Lower leg skin (tissue), 4 donors: ENCODE measurements at regions not wholly inside any gene's neighbourhood (a gene's known extent, or its start where the extent isn't known, plus 50 kb on each side); places are given as distances from the start of the nearest gene placed in this dataset.
"Not testable (repeated sequence)": the region's sequence is repeated elsewhere in the genome, so short reads cannot be mapped to it uniquely, and the experiment has no call there.

ENCODE experiments used
- DNase-seq, 2 donors: peaks; one replicate each; pipeline ENCODE4 v3.0.0-alpha.2; 2019; ENCODE audit warnings: low spot score in 2 of 2
- H3K4me3 ChIP-seq: fragments of 200-600 bp; sonication (generic); 2 replicates; pipeline ENCODE4 v1.5.1; 2017; ENCODE audit warnings: mild to moderate bottlenecking, low read depth; ENCODE audit not compliant: poor library complexity, severe bottlenecking
- CTCF ChIP-seq, 3 donors: fragments of 450-650 bp; IDR thresholded peaks; one replicate each; pipeline ENCODE4 v1.5.1; 2016; ENCODE audit warnings: antibody characterized with exemption in 3 of 3, mild to moderate bottlenecking in 3 of 3, moderate library complexity in 2 of 3
- POLR2A ChIP-seq, 2 donors: fragments of 450-650 bp; IDR thresholded peaks; one replicate each; pipeline ENCODE4 v1.6.1; 2016 to 2017; ENCODE audit warnings: antibody characterized with exemption in 2 of 2, mild to moderate bottlenecking in 1 of 2, moderate library complexity in 1 of 2
- WGBS, 2 donors: methylation state at CpG; one replicate each; pipeline ENCODE4 v1.1.5; 2018; 5-methylcytosine and 5-hydroxymethylcytosine counted together
- intact Hi-C: fragments of 100-400 bp; cut with DNase I; formaldehyde crosslinking; loops from one replicate; pipeline ENCODE4 v1.15.0; 2023; ENCODE audit warnings: low total_unique reads

DNA sequence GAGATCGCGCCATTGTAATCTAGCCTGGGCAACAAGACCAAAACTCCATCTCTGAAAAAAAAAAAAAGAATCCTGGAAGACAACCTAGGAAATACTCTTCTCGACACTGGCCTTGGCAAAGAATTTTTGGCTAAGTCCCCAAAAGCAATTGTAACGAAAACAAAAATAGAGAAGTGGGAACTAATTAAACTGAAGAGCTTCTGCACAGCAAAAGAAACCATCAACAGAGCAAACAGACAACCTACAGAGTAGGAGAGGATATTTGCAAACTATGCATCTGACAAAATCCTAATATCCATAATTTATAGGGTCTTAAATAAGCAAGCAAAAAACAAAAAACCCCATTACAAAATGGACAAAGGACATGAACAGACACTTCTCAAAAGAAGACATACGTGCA lies 76.5 kb upstream of the DUSP21 start:
- no peak overlapping the region for H3K4me3 ChIP-seq
- WGBS, 2 donors, result 54 to 76% methylated on average over 5 of the region's 5 CpGs
- DNase-seq, result no peak
- no peak for TF ChIP-seq CTCF (IDR thresholded peaks at IDR 0.05)
- no peak for TF ChIP-seq POLR2A (IDR thresholded peaks at IDR 0.05)
- intact Hi-C loops, result no loop called here

- intact Hi-C loops, result no loop called here
- DNase-seq, result no peak
- WGBS, 2 donors, result 41 to 51% methylated on average over 2 of the region's 2 CpGs
- no peak overlapping the region for H3K4me3 ChIP-seq
- TF ChIP-seq CTCF (IDR thresholded peaks at IDR 0.05), result no peak
- TF ChIP-seq POLR2A (IDR thresholded peaks at IDR 0.05), result no peak
Measured at GRCh38 chrX:44765556-44765955, 78.3 kb upstream of the DUSP21 start.

DNA sequence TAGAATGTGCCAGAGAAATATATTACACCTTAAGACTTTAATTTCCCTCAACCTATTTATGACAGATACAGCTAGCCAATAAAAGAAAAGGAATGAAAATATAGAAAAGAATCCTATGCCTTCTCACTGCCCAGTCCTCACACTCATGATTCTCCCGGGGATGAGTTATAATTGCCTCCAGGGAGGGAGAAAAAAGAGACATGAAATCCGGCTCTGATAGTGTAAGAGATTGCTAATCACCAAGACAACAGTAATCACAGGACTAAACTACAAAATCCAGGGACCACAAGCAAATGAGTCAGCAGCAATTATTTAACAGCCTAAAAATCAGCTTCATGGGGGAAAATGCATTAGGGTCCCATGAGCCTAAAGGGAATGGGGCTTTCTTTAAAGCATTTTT lies 95.9 kb upstream of the DUSP21 start:
- TF ChIP-seq POLR2A (IDR thresholded peaks at IDR 0.05) (no peak), CTCF (IDR thresholded peaks at IDR 0.05) (no peak)
- WGBS, 2 donors, result 0 to 10% methylated on average over 2 of the region's 2 CpGs
- intact Hi-C loops, result no loop called here
- DNase-seq, result no peak
- H3K4me3 ChIP-seq, result no peak overlapping the region

- TF ChIP-seq CTCF (IDR thresholded peaks at IDR 0.05) (no peak), POLR2A (IDR thresholded peaks at IDR 0.05) (no peak)
- no peak overlapping the region for H3K4me3 ChIP-seq
- no peak for DNase-seq
- WGBS, 2 donors, result 59 to 71% methylated on average over 2 of the region's 2 CpGs
- intact Hi-C loops, result no loop called here
Measured at GRCh38 chrX:44747317-44747716, 96.5 kb upstream of the DUSP21 start.

GRCh38 chrX:44744799-44745198 lies 99.0 kb upstream of the DUSP21 start:
- WGBS, 2 donors, result 44 to 50% methylated on average over 3 of the region's 3 CpGs
- no peak for DNase-seq
- TF ChIP-seq POLR2A (IDR thresholded peaks at IDR 0.05) (no peak), CTCF (IDR thresholded peaks at IDR 0.05) (no peak)
- no peak overlapping the region for H3K4me3 ChIP-seq
- intact Hi-C loops, result no loop called here

DNA sequence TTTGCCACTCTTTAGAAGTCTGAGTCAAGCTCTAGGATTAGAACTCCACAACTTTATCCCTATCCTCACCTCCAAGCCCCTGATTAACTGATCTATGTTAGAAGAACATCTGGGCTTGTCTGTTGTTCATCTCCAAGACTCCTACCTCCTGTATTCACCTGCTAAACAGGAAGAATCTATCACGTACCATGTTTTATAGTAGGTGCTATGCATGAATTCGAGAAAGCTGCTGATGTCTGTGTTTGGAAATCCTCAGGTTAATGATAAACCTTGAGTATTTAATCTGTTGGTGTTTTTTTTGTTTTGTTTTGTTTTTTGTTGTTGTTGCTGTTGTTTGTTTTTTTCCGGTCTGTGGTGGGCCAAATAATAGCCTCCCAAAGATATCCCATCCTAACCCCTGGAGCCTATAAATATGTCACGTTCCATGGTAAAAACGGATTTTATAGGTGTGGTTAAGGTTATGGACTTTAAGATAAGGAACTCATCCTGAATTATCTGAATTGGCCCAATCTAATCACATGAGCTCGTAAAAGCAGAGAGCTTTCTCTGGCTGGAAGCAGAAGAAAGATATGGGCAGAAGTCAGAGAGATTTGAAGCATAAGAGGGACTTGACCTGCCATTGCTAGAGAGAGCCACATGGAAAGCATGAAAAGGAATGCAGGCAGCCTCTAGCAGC lies 101.2 kb upstream of the DUSP21 start:
- no peak overlapping the region for H3K4me3 ChIP-seq
- no peak for DNase-seq
- TF ChIP-seq POLR2A (IDR thresholded peaks at IDR 0.05) (no peak), CTCF (IDR thresholded peaks at IDR 0.05) (no peak)
- WGBS, 2 donors, result 66 to 70% methylated on average over 6 of the region's 6 CpGs
- intact Hi-C loops, result no loop called here

DNA sequence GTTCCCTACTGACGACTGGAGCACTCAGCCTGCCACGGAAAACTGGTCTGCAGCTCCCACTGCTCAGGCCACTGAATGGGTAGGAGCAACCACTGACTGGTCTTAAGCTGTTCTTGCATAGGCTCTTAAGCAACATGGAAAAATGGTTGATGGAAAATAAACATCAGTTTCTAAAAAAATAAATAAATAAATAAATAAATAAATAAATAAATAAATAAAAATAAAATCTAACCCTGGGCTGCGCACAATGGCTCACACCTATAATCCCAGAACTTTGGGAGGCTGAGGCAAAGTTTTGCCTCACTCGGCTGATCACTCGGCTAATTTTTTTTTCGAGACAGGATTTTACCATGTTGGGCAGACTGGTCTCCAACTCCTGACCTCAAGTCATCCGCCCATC lies 102.0 kb upstream of the DUSP21 start:
- H3K4me3 ChIP-seq, DNase-seq, intact Hi-C loops: not testable (repeated sequence)
- 85 to 94% methylated on average over 7 of the region's 7 CpGs for WGBS, 2 donors

DNA sequence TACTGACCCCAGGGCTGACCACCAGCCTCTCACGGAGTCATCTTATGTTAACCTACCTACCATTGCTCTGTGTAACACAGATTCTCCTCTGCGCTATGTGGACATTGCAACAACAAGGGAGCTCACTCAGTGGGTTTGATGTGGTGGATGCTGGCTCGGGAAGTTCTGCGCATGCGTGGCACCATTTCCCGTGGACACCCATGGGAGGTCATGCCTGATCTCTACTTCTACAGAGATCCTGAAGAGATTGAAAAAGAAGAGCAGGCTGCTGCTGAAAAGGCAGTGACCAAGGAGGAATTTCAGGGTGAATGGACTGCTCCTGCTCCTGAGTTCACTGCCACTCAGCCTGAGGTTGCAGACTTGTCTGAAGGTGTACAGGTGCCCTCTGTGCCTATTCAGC lies 102.4 kb upstream of the DUSP21 start:
- 88 to 91% methylated on average over 4 to 6 of the region's 6 CpGs for WGBS, 2 donors
- H3K4me3 ChIP-seq, intact Hi-C loops, DNase-seq: not testable (repeated sequence)
